ENCODE measurements at regions not wholly inside any gene's neighbourhood (a gene's known extent, or its start where the extent isn't known, plus 50 kb on each side); places are given as distances from the start of the nearest gene placed in this dataset.

DNA sequence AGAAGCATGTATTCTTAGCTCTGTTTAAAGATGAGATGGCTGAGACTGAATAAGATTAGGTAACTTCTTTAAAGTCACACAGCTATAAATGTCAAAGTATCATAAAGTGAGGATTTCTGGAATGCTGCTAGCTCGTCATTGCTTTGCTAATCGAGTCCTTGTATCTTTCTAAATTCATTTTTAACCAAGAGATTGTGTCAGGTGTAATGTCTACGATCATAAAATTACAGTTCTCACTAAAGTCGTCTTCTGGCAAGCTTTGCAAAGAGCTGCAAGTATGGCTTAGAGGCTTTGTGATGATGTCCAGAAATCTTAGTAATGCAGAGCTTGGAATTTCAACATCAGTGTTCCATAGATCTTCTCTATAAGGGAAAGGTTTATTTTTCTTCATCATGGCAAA lies 569.8 kb downstream of the LMO4 start:
- TF ChIP-seq, protein P1, sequence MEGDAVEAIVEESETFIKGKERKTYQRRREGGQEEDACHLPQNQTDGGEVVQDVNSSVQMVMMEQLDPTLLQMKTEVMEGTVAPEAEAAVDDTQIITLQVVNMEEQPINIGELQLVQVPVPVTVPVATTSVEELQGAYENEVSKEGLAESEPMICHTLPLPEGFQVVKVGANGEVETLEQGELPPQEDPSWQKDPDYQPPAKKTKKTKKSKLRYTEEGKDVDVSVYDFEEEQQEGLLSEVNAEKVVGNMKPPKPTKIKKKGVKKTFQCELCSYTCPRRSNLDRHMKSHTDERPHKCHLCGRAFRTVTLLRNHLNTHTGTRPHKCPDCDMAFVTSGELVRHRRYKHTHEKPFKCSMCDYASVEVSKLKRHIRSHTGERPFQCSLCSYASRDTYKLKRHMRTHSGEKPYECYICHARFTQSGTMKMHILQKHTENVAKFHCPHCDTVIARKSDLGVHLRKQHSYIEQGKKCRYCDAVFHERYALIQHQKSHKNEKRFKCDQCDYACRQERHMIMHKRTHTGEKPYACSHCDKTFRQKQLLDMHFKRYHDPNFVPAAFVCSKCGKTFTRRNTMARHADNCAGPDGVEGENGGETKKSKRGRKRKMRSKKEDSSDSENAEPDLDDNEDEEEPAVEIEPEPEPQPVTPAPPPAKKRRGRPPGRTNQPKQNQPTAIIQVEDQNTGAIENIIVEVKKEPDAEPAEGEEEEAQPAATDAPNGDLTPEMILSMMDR (IDR thresholded peaks at IDR 0.05): no peak
- no peak for TF ChIP-seq POLR2A (IDR thresholded peaks at IDR 0.05)
